HCT116 (cell line): ENCODE measurements at regions not wholly inside any gene's neighbourhood (a gene's known extent, or its start where the extent isn't known, plus 50 kb on each side); places are given as distances from the start of the nearest gene placed in this dataset.

ENCODE experiments used
- ATAC-seq: fragments of 200-7000 bp; cut with Tn5 transposase; 2 replicates; pipeline ENCODE4 v1.9.1; 2020; ENCODE audit warnings: mild to moderate bottlenecking, moderate library complexity
- BruUV-seq: library from RNA; stranded (reverse); fragments of 400-500 nt; replicated peaks from 2 replicates; lab custom pipeline; 2021; lab: Mats Ljungman, UMichigan
- CTCF ChIA-PET: fragments of 300-600 bp; sonication (Branson Sonifier 250); formaldehyde crosslinking; loops from one replicate; lab custom pipeline; 2021; ENCODE audit warnings: antibody characterized with exemption; lab: Charles Lee
- POLR2A ChIA-PET: fragments of 300-600, 350-600 bp; sonication (Branson Sonifier 250); formaldehyde crosslinking; loops from one replicate; lab custom pipeline; 2021; ENCODE audit warnings: antibody characterized with exemption; lab: Charles Lee
- RAD21 ChIA-PET, 2 experiments: fragments of 300-600 bp; sonication (Branson Sonifier 250); formaldehyde crosslinking; loops; one replicate each; lab custom pipeline; 2023; ENCODE audit warnings: low total read pairs in 2 of 2; ENCODE audit not compliant: uncharacterized antibody in 2 of 2, unreplicated experiment in 2 of 2, low non-redundant PET in 1 of 2; lab: Charles Lee
- DNase-seq: peaks from one replicate; pipeline ENCODE4 v3.0.0-alpha.2; 2010; ENCODE audit warnings: low read depth, low spot score
- H2AFZ ChIP-seq: fragments of 200-600 bp; shearing (Covaris generic), sonication (generic); 2 replicates; pipeline ENCODE4 v1.6.1; 2017; ENCODE audit warnings: low read depth, mixed run types, mixed read lengths, antibody characterized with exemption, low read length; ENCODE audit not compliant: poor library complexity, severe bottlenecking
- H3K27ac ChIP-seq: 2 replicates; pipeline ENCODE4 v1.5.1; 2012; ENCODE audit warnings: low read depth, low read length
- H3K27me3 ChIP-seq: fragments of 200-600 bp; sonication (generic); 2 replicates; pipeline ENCODE4 v1.6.1; 2016; ENCODE audit warnings: mixed run types, low read length, mixed read lengths; ENCODE audit not compliant: insufficient read depth
- H3K36me3 ChIP-seq, 2 experiments: fragments of 200-500 bp in 1 of 2; fragments of 200-600 bp in 1 of 2; sonication (Bioruptor generic) in 1 of 2; sonication (generic) in 1 of 2; 2 replicates each; pipeline versions ENCODE4 v1.5.1 to v1.6.1; 2014 to 2016; ENCODE audit warnings: low read length in 2 of 2, inconsistent platforms in 1 of 2, mixed read lengths in 1 of 2, mixed run types in 1 of 2; ENCODE audit not compliant: insufficient read depth in 2 of 2, control insufficient read depth in 1 of 2
- H3K4me1 ChIP-seq, 2 experiments: fragments of 200-600 bp in 1 of 2; sonication (generic) in 1 of 2; 2 replicates each; pipeline versions ENCODE4 v1.5.1 to v1.6.1; 2012 to 2017; ENCODE audit warnings: low read length in 2 of 2, inconsistent platforms in 1 of 2, mild to moderate bottlenecking in 1 of 2, mixed read lengths in 1 of 2, mixed run types in 1 of 2, moderate library complexity in 1 of 2; ENCODE audit not compliant: insufficient read depth in 2 of 2, control insufficient read depth in 1 of 2
- H3K4me2 ChIP-seq: fragments of 200-600 bp; sonication (generic); 2 replicates; pipeline ENCODE4 v1.6.1; 2017; ENCODE audit warnings: mixed run types, low read length, mixed read lengths
- H3K4me3 ChIP-seq, 2 experiments: fragments of 200-600 bp in 1 of 2; sonication (generic) in 1 of 2; replicated peaks in 1 of 2; 2 replicates each; pipeline ENCODE4 v1.5.1; 2011 to 2016; ENCODE audit warnings: low read length in 2 of 2, control low read depth in 1 of 2, low read depth in 1 of 2, mild to moderate bottlenecking in 1 of 2, mixed read lengths in 1 of 2, mixed run types in 1 of 2
- H3K79me2 ChIP-seq: fragments of 200-600 bp; sonication (generic); 2 replicates; pipeline ENCODE4 v1.6.1; 2017; ENCODE audit warnings: mild to moderate bottlenecking, mixed run types, low read length, moderate library complexity, mixed read lengths; ENCODE audit not compliant: insufficient read depth
- H3K9ac ChIP-seq: fragments of 200-600 bp; sonication (generic); 2 replicates; pipeline ENCODE4 v1.6.1; 2016; ENCODE audit warnings: low read length, mixed read lengths
- H3K9me2 ChIP-seq: fragments of 200-600 bp; sonication (generic), shearing (Covaris generic); 2 replicates; pipeline ENCODE4 v1.6.1; 2017; ENCODE audit warnings: mixed run types, mild to moderate bottlenecking, moderate library complexity; ENCODE audit not compliant: insufficient read depth
- H3K9me3 ChIP-seq, 2 experiments: fragments of 200-500 bp in 1 of 2; fragments of 200-600 bp in 1 of 2; sonication (Bioruptor generic) in 1 of 2; sonication (generic) in 1 of 2; 2 replicates each; pipeline ENCODE4 v1.6.1; 2014 to 2017; ENCODE audit warnings: low read length in 2 of 2, mixed read lengths in 2 of 2, inconsistent platforms in 1 of 2, low read depth in 1 of 2, mild to moderate bottlenecking in 1 of 2, mixed run types in 1 of 2, moderate library complexity in 1 of 2; ENCODE audit not compliant: control insufficient read depth in 1 of 2, insufficient read depth in 1 of 2
- H4K20me1 ChIP-seq: fragments of 200-600 bp; sonication (generic), shearing (Covaris generic); 2 replicates; pipeline ENCODE4 v1.6.1; 2017; ENCODE audit warnings: mixed run types, mild to moderate bottlenecking, moderate library complexity; ENCODE audit not compliant: insufficient read depth
- ATF3 ChIP-seq: IDR thresholded peaks from 2 replicates; pipeline ENCODE4 v1.6.1; 2012
- CBX3 ChIP-seq: IDR thresholded peaks from 2 replicates; pipeline ENCODE4 v1.6.1; 2012; ENCODE audit warnings: low read depth
- CEBPB ChIP-seq: IDR thresholded peaks from 2 replicates; pipeline ENCODE4 v1.6.1; 2012; ENCODE audit warnings: low read depth
- EGR1 ChIP-seq: IDR thresholded peaks from 2 replicates; pipeline ENCODE4 v1.6.1; 2012; ENCODE audit warnings: low read depth
- ELF1 ChIP-seq: IDR thresholded peaks from 2 replicates; pipeline ENCODE4 v1.6.1; 2012; ENCODE audit warnings: low read depth, borderline replicate concordance
- EZH2 ChIP-seq: fragments of 200-600 bp; sonication (generic); IDR thresholded peaks from 2 replicates; pipeline ENCODE4 v1.6.1; 2017; ENCODE audit warnings: antibody characterized with exemption, mixed run types
- EZH2phosphoT487 ChIP-seq: fragments of 200-600 bp; IDR thresholded peaks from 2 replicates; pipeline ENCODE4 v1.6.1; 2018; ENCODE audit warnings: antibody characterized with exemption, borderline replicate concordance
- FOSL1 ChIP-seq: IDR thresholded peaks from 2 replicates; pipeline ENCODE4 v1.6.1; 2012; ENCODE audit warnings: low read depth
- JUND ChIP-seq: IDR thresholded peaks from 2 replicates; pipeline ENCODE4 v1.6.1; 2012
- MAX ChIP-seq: IDR thresholded peaks from 2 replicates; pipeline ENCODE4 v1.6.1; 2012
- POLR2A ChIP-seq: IDR thresholded peaks from 2 replicates; pipeline ENCODE4 v1.7.0; 2011; ENCODE audit warnings: borderline replicate concordance; ENCODE audit not compliant: insufficient read depth, insufficient read length; ENCODE audit errors: extremely low read depth
- POLR2AphosphoS5 ChIP-seq: IDR thresholded peaks from 2 replicates; pipeline ENCODE4 v1.6.1; 2011; ENCODE audit warnings: mild to moderate bottlenecking, low read depth, low read length, moderate library complexity
- RAD21 ChIP-seq: IDR thresholded peaks from 2 replicates; pipeline ENCODE4 v1.6.1; 2012; ENCODE audit warnings: low read depth, mild to moderate bottlenecking
- SIN3A ChIP-seq: IDR thresholded peaks from 2 replicates; pipeline ENCODE4 v1.6.1; 2012; ENCODE audit warnings: low read depth
- SP1 ChIP-seq: IDR thresholded peaks from 2 replicates; pipeline ENCODE4 v1.6.1; 2012; ENCODE audit warnings: low read depth
- SRF ChIP-seq: IDR thresholded peaks from 2 replicates; pipeline ENCODE4 v1.6.1; 2012; ENCODE audit warnings: low read depth
- TCF7L2 ChIP-seq: IDR thresholded peaks from 2 replicates; pipeline ENCODE4 v1.7.0; 2011; ENCODE audit warnings: borderline replicate concordance, inconsistent platforms; ENCODE audit not compliant: insufficient read depth, insufficient read length; ENCODE audit errors: extremely low read depth
- YY1 ChIP-seq: IDR thresholded peaks from 2 replicates; pipeline ENCODE4 v1.6.1; 2011; ENCODE audit warnings: low read length, low read depth, moderate library complexity, mild to moderate bottlenecking; ENCODE audit not compliant: insufficient replicate concordance; ENCODE audit errors: extremely low read depth
- ZBTB33 ChIP-seq: IDR thresholded peaks from 2 replicates; pipeline ENCODE4 v1.6.1; 2011; ENCODE audit warnings: mild to moderate bottlenecking, low read length, moderate library complexity; ENCODE audit not compliant: insufficient replicate concordance; ENCODE audit errors: extremely low read depth
- ZNF274 ChIP-seq: fragments of 200-500 bp; sonication (Bioruptor generic); IDR thresholded peaks from 2 replicates; pipeline ENCODE4 v1.6.1; 2014; ENCODE audit warnings: mild to moderate bottlenecking, low read depth, low read length, inconsistent platforms
- intact Hi-C: fragments of 100-400 bp; cut with micrococcal nuclease; formaldehyde crosslinking; loops from 2 replicates; pipeline ENCODE4 v1.10.0; 2022

GRCh38 chr4:129788486-129788885, 692.5 kb downstream of the C4orf33 start:
- H3K27me3 ChIP-seq: no peaks in the 10 kb centered on the region
- no peaks in the 10 kb centered on the region for H3K9me3 ChIP-seq
- no peaks in the 10 kb centered on the region; the same call in 1 of the 2 replicates for H3K9me2 ChIP-seq
- ChIA-PET CTCF (no interaction called here), RAD21 (no interaction called here), POLR2A (no interaction called here)
- intact Hi-C loops: no loop called here
- no peaks in the 10 kb centered on the region for H4K20me1 ChIP-seq
- DNase-seq (no peak), ATAC-seq (no peak)
- H3K27ac ChIP-seq: no peak overlapping the region
- no TSS peak for BruUV-seq
- no peaks in the 10 kb centered on the region for H3K36me3 ChIP-seq
- no peak overlapping the region for H3K4me2 ChIP-seq
- no peaks in the 10 kb centered on the region for H3K79me2 ChIP-seq
- no peak overlapping the region for H3K4me3 ChIP-seq
- TF ChIP-seq POLR2A: no peak
- no peak for TF ChIP-seq JUND
- no peak for TF ChIP-seq EZH2phosphoT487
- no peak for TF ChIP-seq MAX
- TF ChIP-seq EZH2: no peak
- no peak for TF ChIP-seq SP1
- no peak for TF ChIP-seq CEBPB
- no peak for TF ChIP-seq ZBTB33
- TF ChIP-seq RAD21: no peak
- no peak for TF ChIP-seq ATF3
- TF ChIP-seq CBX3: no peak
- no peak for TF ChIP-seq SIN3A
- no peak for TF ChIP-seq FOSL1
- no peak for TF ChIP-seq SRF
- no peak for TF ChIP-seq EGR1
- TF ChIP-seq TCF7L2: no peak
- no peak for TF ChIP-seq YY1
- no peak for TF ChIP-seq ZNF274
- no peak for TF ChIP-seq POLR2AphosphoS5
- TF ChIP-seq ELF1: no peak
- H2AFZ ChIP-seq: no peak overlapping the region
- no peak overlapping the region for H3K9ac ChIP-seq
- no peaks in the 10 kb centered on the region for H3K4me1 ChIP-seq
